Suprapubic skin (tissue), 4 donors: ENCODE measurements at regions not wholly inside any gene's neighbourhood (a gene's known extent, or its start where the extent isn't known, plus 50 kb on each side); places are given as distances from the start of the nearest gene placed in this dataset.

ENCODE experiments used
- CTCF ChIP-seq, 2 donors: fragments of 200-600 bp in 1 of 2; fragments of 450-650 bp in 1 of 2; sonication (generic) in 1 of 2; IDR thresholded peaks; one replicate each; pipeline ENCODE4 v1.5.1; 2016 to 2019; ENCODE audit warnings: antibody characterized with exemption in 2 of 2, mild to moderate bottlenecking in 1 of 2, moderate library complexity in 1 of 2
- POLR2A ChIP-seq, 2 donors: fragments of 450-650 bp; IDR thresholded peaks; one replicate each; pipeline ENCODE4 v1.6.1; 2017; ENCODE audit warnings: antibody characterized with exemption in 2 of 2, mild to moderate bottlenecking in 2 of 2, moderate library complexity in 2 of 2
- POLR2AphosphoS5 ChIP-seq, 3 donors: sonication (generic); formaldehyde crosslinking; IDR thresholded peaks; one replicate each; pipeline ENCODE4 v1.6.1; 2017; ENCODE audit warnings: antibody characterized with exemption in 3 of 3

GRCh38 chr5:104774372-104774771, 1211.8 kb upstream of the NUDT12 start:
- TF ChIP-seq CTCF (IDR thresholded peaks at IDR 0.05) (no peak), POLR2AphosphoS5 (IDR thresholded peaks at IDR 0.05) (no peak), POLR2A (IDR thresholded peaks at IDR 0.05) (no peak)
